Pancreas (tissue), 10 donors: ENCODE measurements at regions not wholly inside any gene's neighbourhood (a gene's known extent, or its start where the extent isn't known, plus 50 kb on each side); places are given as distances from the start of the nearest gene placed in this dataset.
A peak's percentile ranks its signal among the peaks of the same experiment; 100 is the strongest.

ENCODE experiments used
- ATAC-seq, 4 donors: fragments of 200-7000 bp; cut with Tn5 transposase; one replicate each; pipeline versions ENCODE4 v1.8.0 to v1.9.1; 2020; ENCODE audit warnings: mild to moderate bottlenecking in 4 of 4, moderate library complexity in 4 of 4
- DNase-seq, 6 donors: peaks; one replicate each; pipeline ENCODE4 v3.0.0-alpha.2; 2020
- FAIRE-seq: peaks from 2 replicates; lab custom pipeline; 2012; peaks lifted over from hg19 to GRCh38; lab: Jason Lieb, UNC
- H3K27ac ChIP-seq, 4 donors: fragments of 200-600 bp; sonication (generic); 1 replicate in 3 of 4; 2 replicates in 1 of 4; pipeline versions ENCODE4 v1.5.0 to v1.8.0; 2020
- H3K27me3 ChIP-seq, 4 donors: fragments of 200-600 bp; one replicate each; pipeline ENCODE4 v1.8.0; 2021
- H3K36me3 ChIP-seq, 3 donors: fragments of 200-600 bp; sonication (generic) in 1 of 3; one replicate each; pipeline versions ENCODE4 v1.5.0 to v1.8.0; 2020 to 2021
- H3K4me1 ChIP-seq, 3 donors: fragments of 200-600 bp; one replicate each; pipeline ENCODE4 v1.8.0; 2021
- H3K4me3 ChIP-seq, 4 donors: fragments of 200-600 bp; sonication (generic) in 2 of 4; one replicate each; pipeline versions ENCODE4 v1.5.0 to v1.8.0; 2020 to 2021
- H3K9me3 ChIP-seq, 4 donors: fragments of 200-600 bp; one replicate each; pipeline ENCODE4 v1.8.0; 2021
- CTCF ChIP-seq, 4 donors: fragments of 200-600 bp; sonication (generic) in 3 of 4; IDR thresholded peaks; one replicate each; pipeline versions ENCODE4 v1.5.0 to v1.8.0; 2021; ENCODE audit warnings: antibody characterized with exemption in 4 of 4
- WGBS, 2 donors: extraction: QIAGEN DNeasy Blood & Tissue Kit; methylation state at CpG; one replicate each; pipeline ENCODE4 v1.1.7; 2013; 5-methylcytosine and 5-hydroxymethylcytosine counted together
- intact Hi-C, 3 donors: fragments of 100-400 bp; cut with DNase I; formaldehyde crosslinking; loops; one replicate each; pipeline versions ENCODE4 v1.11.1 to v1.14.2; 2022
- donor health status: healthy with polysubstance abuse.
- donor health status: DM: no; HTN: no; CAD: no; lungs with moderate emphysema.
- donor health status: DM: no; HTN: no; CAD: no.
- donor health status: control.
- donor health status: control.
- donor health status: Bipolar disorder and iron deficiency.
- donor health status: DM: yes; HTN: yes; CAD: no.
- donor health status: DM: no; HTN: no; CAD: no.
- donor health status: DM: no; HTN: no; CAD: no.
- donor health status: DM: yes; HTN: yes; CAD: no.

- Histone ChIP-seq H3K36me3 (no peaks in the 10 kb centered on the region), H3K27me3 (no peaks in the 10 kb centered on the region), H3K27ac (no peak overlapping the region), H3K4me1 (no peaks in the 10 kb centered on the region), H3K9me3 (no peaks in the 10 kb centered on the region), H3K4me3 (no peak overlapping the region)
- TF ChIP-seq CTCF (IDR thresholded peaks at IDR 0.05): no peak
- 68 to 71% methylated on average over 7 of the region's 7 CpGs for WGBS, 2 donors
- FAIRE-seq: no peak
- no peak for DNase-seq
- intact Hi-C loops: no loop called here
- ATAC-seq: no peak
Observed at GRCh38 chr10:130326954-130327353, 190.8 kb downstream of the GLRX3 start.

DNA sequence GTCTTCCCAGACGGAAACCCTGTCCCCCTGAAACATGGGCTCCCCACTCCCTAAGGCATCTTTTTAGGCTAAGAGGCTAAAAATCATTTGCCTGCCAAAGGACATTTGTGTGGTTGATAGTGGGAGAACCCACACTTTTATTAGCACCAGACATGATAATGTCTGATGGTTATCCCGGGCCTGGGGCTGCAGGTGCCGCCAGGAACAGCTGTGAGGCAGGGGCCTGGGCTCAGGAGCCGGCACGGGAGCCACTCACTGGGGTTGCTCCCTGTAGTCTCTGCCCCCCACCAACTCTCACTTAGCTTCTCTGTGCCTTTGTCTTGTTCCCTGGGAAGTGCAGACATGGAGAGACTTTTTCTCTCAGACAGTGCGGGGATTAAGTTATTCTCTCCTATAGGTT lies 193.6 kb downstream of the GLRX3 start:
- H3K4me3 ChIP-seq: no peak overlapping the region
- FAIRE-seq (no peak), DNase-seq (no peak), ATAC-seq (no peak)
- no peak for TF ChIP-seq CTCF (IDR thresholded peaks at IDR 0.05)
- H3K4me1 ChIP-seq: no peaks in the 10 kb centered on the region
- H3K9me3 ChIP-seq: no peaks in the 10 kb centered on the region
- no peaks in the 10 kb centered on the region for H3K36me3 ChIP-seq
- no peak overlapping the region for H3K27ac ChIP-seq
- intact Hi-C loops: no loop called here
- H3K27me3 ChIP-seq: no peaks in the 10 kb centered on the region
- 64 to 65% methylated on average over 6 of the region's 6 CpGs for WGBS, 2 donors

- H3K4me1 ChIP-seq: no peaks in the 10 kb centered on the region
- ATAC-seq (no peak), FAIRE-seq (no peak), DNase-seq (no peak)
- no peaks in the 10 kb centered on the region for H3K27me3 ChIP-seq
- H3K4me3 ChIP-seq: no peak overlapping the region
- no peak overlapping the region for H3K27ac ChIP-seq
- TF ChIP-seq CTCF (IDR thresholded peaks at IDR 0.05): no peak
- 14 to 18% methylated on average over 2 of the region's 2 CpGs for WGBS, 2 donors
- intact Hi-C loops: no loop called here
- no peaks in the 10 kb centered on the region for H3K36me3 ChIP-seq
- H3K9me3 ChIP-seq: no peaks in the 10 kb centered on the region
Observed at GRCh38 chr10:130333185-130333584, 197.0 kb downstream of the GLRX3 start.

DNA sequence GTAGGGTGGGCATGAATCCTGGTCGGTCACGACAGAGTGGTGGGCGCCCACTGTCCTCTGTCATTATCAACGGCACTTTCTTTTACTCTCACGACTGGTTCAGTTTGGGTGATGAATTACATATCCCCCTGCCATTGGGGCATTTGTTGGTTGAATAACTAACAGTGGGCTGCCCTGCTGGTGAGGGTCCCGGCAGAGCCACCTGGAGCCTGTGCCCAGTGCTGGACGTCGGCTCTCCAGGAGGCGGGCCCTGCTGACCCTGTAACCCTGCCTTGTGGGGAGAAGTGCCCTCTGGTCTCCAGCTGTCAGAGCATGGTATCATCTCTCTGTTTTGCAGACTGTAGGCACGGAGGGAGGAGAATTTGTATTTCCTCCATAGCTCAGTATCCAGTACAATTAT lies 199.1 kb downstream of the GLRX3 start:
- Histone ChIP-seq H3K36me3 (no peaks in the 10 kb centered on the region), H3K4me3 (no peak overlapping the region), H3K9me3 (no peaks in the 10 kb centered on the region), H3K4me1 (no peaks in the 10 kb centered on the region), H3K27ac (no peak overlapping the region), H3K27me3 (no peaks in the 10 kb centered on the region)
- FAIRE-seq (no peak), DNase-seq (no peak), ATAC-seq (no peak)
- TF ChIP-seq CTCF (IDR thresholded peaks at IDR 0.05): no peak
- WGBS, 2 donors: 76 to 79% methylated on average over 10 of the region's 10 CpGs
- intact Hi-C loops: no loop called here

GRCh38 chr10:130336617-130337304 lies 200.6 kb downstream of the GLRX3 start:
- WGBS, 2 donors: 58 to 65% methylated on average over 8 of the region's 8 CpGs
- TF ChIP-seq CTCF (IDR thresholded peaks at IDR 0.05): no peak
- ATAC-seq (peak in 3 of 4 donors; percentile 35 to 85 (median 36)), FAIRE-seq (no peak), DNase-seq (peak in 2 of 6 donors; percentile 52 to 76)
- H3K4me3 ChIP-seq: no peak overlapping the region
- H3K4me1 ChIP-seq: no peaks in the 10 kb centered on the region
- H3K36me3 ChIP-seq: no peaks in the 10 kb centered on the region
- H3K27me3 ChIP-seq: no peaks in the 10 kb centered on the region
- H3K9me3 ChIP-seq: no peaks in the 10 kb centered on the region
- no peak overlapping the region for H3K27ac ChIP-seq
- intact Hi-C loops: no loop called here
